ENCODE measurements at regions not wholly inside any gene's neighbourhood (a gene's known extent, or its start where the extent isn't known, plus 50 kb on each side); places are given as distances from the start of the nearest gene placed in this dataset.

- H3K36me3 ChIP-seq (ENCODE audit: control insufficient read depth in 4 of 4, insufficient read depth in 3 of 4, low read depth in 1 of 4, low read length in 3 of 4), result no peaks in the 10 kb centered on the region
- no peak for DNase-seq (ENCODE audit: low spot score)
- H3K9ac ChIP-seq (ENCODE audit: low read depth in 1 of 2, low read length in 2 of 2), result no peak overlapping the region
- no peaks in the 10 kb centered on the region for H3K27me3 ChIP-seq (ENCODE audit: control insufficient read depth in 4 of 4, insufficient read depth in 4 of 4, low read length in 3 of 4)
- WGBS, result 88% methylated on average over 1 of the region's 1 CpG
- no peak overlapping the region for H3K27ac ChIP-seq (ENCODE audit: low read depth in 1 of 2, low read length in 2 of 2)
- no peaks in the 10 kb centered on the region for H3K9me3 ChIP-seq (ENCODE audit: control insufficient read depth in 4 of 4, low read length in 3 of 4)
- TF ChIP-seq YY1 (IDR thresholded peaks at IDR 0.05) (no peak), ATF3 (IDR thresholded peaks at IDR 0.05) (no peak), HNF4A (conservative IDR thresholded peaks at IDR 0.05) (no peak), GABPA (IDR thresholded peaks at IDR 0.05 in 1 of 2, conservative IDR thresholded peaks at IDR 0.05 in 1 of 2) (no peak), SP1 (IDR thresholded peaks at IDR 0.05) (no peak), FOXA2 (IDR thresholded peaks at IDR 0.05) (no peak), FOXA1 (IDR thresholded peaks at IDR 0.05) (no peak), NR2F2 (IDR thresholded peaks at IDR 0.05) (no peak), HNF4G (IDR thresholded peaks at IDR 0.05) (no peak)
- TF ChIP-seq, protein P1, sequence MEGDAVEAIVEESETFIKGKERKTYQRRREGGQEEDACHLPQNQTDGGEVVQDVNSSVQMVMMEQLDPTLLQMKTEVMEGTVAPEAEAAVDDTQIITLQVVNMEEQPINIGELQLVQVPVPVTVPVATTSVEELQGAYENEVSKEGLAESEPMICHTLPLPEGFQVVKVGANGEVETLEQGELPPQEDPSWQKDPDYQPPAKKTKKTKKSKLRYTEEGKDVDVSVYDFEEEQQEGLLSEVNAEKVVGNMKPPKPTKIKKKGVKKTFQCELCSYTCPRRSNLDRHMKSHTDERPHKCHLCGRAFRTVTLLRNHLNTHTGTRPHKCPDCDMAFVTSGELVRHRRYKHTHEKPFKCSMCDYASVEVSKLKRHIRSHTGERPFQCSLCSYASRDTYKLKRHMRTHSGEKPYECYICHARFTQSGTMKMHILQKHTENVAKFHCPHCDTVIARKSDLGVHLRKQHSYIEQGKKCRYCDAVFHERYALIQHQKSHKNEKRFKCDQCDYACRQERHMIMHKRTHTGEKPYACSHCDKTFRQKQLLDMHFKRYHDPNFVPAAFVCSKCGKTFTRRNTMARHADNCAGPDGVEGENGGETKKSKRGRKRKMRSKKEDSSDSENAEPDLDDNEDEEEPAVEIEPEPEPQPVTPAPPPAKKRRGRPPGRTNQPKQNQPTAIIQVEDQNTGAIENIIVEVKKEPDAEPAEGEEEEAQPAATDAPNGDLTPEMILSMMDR (IDR thresholded peaks at IDR 0.05; ENCODE audit: low read depth, low read length, missing input control), result no peak
- no peak overlapping the region for H3K4me3 ChIP-seq (ENCODE audit: low read depth in 1 of 3, low read length in 3 of 3)
- H3K4me1 ChIP-seq (ENCODE audit: control insufficient read depth in 4 of 4, insufficient read depth in 4 of 4, low read length in 3 of 4), result no peaks in the 10 kb centered on the region
Observed at GRCh38 chr13:89486065-89486464, 1814.9 kb downstream of the SLITRK5 start.

GRCh38 chr13:89486709-89487108 is 1815.5 kb downstream of the SLITRK5 start:
- Histone ChIP-seq H3K36me3 (ENCODE audit: control insufficient read depth in 4 of 4, insufficient read depth in 3 of 4, low read depth in 1 of 4, low read length in 3 of 4) (no peaks in the 10 kb centered on the region), H3K4me1 (ENCODE audit: control insufficient read depth in 4 of 4, insufficient read depth in 4 of 4, low read length in 3 of 4) (no peaks in the 10 kb centered on the region), H3K4me3 (ENCODE audit: low read depth in 1 of 3, low read length in 3 of 3) (no peak overlapping the region), H3K27ac (ENCODE audit: low read depth in 1 of 2, low read length in 2 of 2) (no peak overlapping the region), H3K9ac (ENCODE audit: low read depth in 1 of 2, low read length in 2 of 2) (no peak overlapping the region), H3K9me3 (ENCODE audit: control insufficient read depth in 4 of 4, low read length in 3 of 4) (no peaks in the 10 kb centered on the region), H3K27me3 (ENCODE audit: control insufficient read depth in 4 of 4, insufficient read depth in 4 of 4, low read length in 3 of 4) (no peaks in the 10 kb centered on the region)
- no peak for DNase-seq (ENCODE audit: low spot score)
- 84% methylated on average over 1 of the region's 1 CpG for WGBS
- no peak for TF ChIP-seq ATF3 (IDR thresholded peaks at IDR 0.05)
- TF ChIP-seq HNF4G (IDR thresholded peaks at IDR 0.05), result no peak
- no peak for TF ChIP-seq TAF1 (conservative IDR thresholded peaks at IDR 0.05)
- no peak for TF ChIP-seq HNF4A (conservative IDR thresholded peaks at IDR 0.05)
- no peak for TF ChIP-seq NR2F2 (IDR thresholded peaks at IDR 0.05)
- no peak for TF ChIP-seq YY1 (IDR thresholded peaks at IDR 0.05)
- TF ChIP-seq RAD21 (IDR thresholded peaks at IDR 0.05), result no peak
- TF ChIP-seq, protein P1 (IDR thresholded peaks at IDR 0.05; ENCODE audit: low read depth, low read length, missing input control), result no peak
- TF ChIP-seq SP1 (IDR thresholded peaks at IDR 0.05), result no peak
- no peak for TF ChIP-seq RXRA (IDR thresholded peaks at IDR 0.05)
- TF ChIP-seq GABPA (IDR thresholded peaks at IDR 0.05 in 1 of 2, conservative IDR thresholded peaks at IDR 0.05 in 1 of 2), result no peak
- TF ChIP-seq MAX (IDR thresholded peaks at IDR 0.05), result no peak
- no peak for TF ChIP-seq JUND (IDR thresholded peaks at IDR 0.05)

All from liver (tissue), 8 donors.